HG03442 (cell line): ENCODE measurements at regions not wholly inside any gene's neighbourhood (a gene's known extent, or its start where the extent isn't known, plus 50 kb on each side); places are given as distances from the start of the nearest gene placed in this dataset.

ENCODE experiments used
- ATAC-seq: cut with Tn5 transposase; IDR thresholded peaks from one replicate; pipeline ENCODE4 v1.9.1; 2021; ENCODE audit warnings: mild to moderate bottlenecking, moderate library complexity; ENCODE audit not compliant: unreplicated experiment

DNA sequence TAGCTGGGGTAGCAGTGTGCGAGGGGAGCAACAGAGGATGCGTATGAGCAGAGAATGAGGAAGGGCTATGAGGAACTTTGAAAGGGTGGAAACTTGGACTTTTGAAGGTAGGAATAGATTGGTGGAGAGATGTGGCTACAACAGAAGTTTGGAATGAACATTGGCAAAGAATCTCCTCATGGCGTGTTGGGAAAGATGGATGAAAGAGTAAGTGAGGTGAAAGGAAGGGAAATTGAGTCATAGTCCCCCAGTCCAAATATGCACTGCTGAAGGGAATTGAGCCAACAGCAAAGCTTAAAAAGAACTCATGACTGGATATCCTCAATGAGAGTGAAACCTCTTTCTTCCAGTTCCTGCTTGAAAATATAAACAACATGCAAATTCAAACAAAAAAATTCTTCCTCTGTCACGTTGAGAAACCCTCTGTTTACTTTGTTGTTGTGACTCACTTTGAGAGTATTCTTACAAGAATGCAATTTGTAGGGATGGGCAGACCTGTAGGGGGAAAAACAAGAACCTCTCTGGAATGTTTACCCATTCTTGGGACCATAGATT is 313.2 kb upstream of the KCNJ16 start:
- ATAC-seq = no peak

DNA sequence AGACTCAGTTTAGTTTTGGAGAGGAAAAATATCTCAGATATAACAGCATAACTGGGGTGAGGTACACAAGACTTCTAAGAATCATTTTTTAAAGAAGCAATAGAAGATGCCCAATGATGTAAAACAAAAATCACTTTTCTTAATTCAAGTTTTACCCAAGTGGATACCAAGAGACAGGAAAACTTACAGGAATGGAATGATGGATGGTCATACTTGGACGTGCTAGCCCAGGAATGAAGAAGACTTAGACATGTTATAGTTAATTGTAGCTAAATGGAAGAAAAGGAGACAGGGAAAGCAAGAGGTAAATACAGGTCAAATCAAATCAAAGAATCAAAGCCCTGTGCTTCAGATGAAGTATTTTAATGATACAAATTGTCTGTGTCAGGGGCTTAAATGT is 312.7 kb upstream of the KCNJ16 start:
- no peak for ATAC-seq

DNA sequence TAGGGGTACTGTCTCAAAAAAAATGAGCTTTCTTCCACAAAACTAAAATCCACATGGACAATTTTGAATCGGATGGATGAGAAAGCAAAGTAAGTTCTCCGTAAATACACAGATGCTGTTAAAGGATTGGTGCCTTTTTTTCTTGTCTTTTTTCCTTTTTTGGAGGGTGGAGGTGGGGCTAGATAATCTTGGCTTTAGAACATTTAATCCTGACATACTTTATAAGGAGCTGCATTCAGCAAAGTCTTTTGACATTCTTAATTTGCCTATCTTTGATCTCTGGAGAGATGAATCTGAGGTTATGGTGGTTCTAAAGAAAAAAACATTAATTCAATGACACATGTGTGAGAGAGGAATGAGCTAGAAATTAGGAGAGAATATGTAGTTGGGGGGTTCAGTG is 312.3 kb upstream of the KCNJ16 start:
- no peak for ATAC-seq

DNA sequence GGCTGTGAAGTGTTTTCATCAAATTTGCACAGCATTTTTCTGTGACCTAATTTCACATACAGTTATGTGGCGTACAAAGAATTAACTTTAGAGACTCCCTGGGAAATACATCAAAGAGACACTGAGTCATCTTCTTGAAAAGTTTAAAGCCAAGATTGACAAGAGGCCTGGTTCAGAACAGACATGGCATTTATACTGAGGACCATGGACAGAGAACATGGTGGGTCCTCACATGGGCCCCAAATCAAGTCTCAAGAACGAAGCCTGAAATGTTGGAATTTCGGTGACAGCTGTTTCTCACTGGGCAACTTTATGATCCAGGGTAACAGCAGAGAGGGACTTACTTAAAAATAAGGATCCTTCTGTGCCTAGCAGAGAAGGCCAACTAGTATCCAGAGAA is 311.5 kb upstream of the KCNJ16 start:
- no peak for ATAC-seq

DNA sequence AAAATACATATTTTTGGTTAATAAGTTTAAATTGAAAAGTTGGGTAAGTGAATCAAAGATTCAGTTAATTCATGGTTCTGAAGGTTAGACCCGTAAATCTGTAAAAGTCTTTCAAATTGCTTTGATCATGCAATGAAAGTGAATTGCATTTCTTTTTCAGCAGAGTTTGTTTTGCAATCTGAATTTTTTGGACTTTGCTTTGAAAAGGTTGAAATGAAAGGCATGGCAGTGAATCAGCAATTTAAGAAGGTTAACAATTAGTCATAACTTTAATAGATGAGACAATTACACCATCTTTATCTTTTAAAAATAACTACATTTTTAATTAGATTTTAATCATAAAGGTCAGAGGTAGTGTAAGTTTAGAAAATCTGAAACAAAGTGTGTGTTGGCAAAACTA is 310.9 kb upstream of the KCNJ16 start:
- ATAC-seq = no peak

DNA sequence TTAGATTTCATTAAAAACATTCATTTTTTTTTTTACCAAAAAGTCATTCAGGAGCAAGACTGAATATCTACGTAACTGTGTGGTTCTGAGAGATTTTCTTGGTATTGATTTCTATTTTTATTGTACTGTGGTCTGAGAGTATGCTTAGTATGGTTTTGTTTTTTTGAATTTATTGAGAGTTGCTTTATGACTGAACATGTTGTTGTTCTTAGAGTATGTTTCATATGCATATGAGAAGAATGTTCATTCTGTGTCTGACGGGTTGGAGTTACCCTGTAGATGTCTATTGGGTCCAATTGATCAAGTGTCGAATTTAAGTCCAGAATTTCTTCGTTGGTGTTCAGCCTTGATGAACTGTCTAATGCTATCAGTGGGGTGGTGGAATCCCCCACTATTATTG is 306.0 kb upstream of the KCNJ16 start:
- ATAC-seq = no peak

DNA sequence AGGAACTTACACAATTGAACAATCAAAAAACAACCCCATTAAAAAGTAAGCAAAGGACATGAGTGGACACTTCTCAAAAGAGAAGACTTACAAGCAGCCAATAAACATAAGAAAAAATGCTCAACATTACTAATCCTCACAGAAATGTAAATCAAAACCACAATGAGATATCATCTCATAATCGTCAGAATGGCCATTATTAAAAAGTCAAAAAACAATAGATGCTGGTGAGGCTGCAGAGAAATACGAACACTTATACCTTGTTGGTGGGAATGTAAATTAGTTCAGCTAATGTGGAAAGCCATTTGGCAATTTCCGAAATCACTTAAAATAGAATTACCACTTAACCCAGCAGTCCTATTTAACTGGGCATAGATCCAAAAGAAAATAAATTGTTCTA is 301.9 kb upstream of the KCNJ16 start:
- no peak for ATAC-seq

DNA sequence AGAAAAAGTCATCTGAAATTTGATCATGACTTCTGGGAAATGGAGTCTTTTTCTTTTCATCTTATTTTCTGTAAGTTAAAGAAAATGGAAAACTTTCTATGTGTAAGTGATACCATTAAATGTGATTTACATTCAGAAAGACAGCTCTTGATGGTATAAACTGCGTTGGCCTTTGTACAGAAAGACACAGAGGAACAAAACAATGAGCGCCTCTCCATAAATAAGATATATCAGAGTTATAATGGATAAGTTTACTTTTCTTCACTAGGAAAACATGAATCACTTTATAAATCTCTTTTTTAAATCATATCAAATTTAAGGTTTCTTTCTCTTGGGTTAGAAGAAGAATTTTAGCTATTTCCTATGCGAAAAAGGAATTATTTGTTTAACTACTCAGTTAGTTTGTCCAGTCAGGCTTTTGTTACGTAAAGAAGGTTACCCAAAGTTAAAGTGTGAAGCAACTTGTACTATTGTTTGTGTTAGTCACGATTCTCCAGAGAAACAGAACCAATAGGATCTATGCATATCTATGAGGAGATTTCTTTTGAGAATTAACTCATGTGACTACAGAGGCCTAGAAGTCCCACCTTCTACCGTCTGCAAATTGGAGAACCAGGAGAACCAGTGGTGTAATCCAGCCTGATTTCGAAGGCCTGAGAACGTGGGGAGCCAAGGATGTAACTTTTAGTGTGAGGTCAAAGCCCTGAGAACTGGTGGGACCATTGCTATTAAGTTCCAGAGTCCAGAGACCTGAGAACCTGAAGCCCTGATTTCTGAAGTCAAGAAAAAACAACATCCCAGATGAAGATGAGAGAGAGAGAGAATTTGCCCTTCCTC is 295.4 kb upstream of the KCNJ16 start:
- ATAC-seq = no peak

DNA sequence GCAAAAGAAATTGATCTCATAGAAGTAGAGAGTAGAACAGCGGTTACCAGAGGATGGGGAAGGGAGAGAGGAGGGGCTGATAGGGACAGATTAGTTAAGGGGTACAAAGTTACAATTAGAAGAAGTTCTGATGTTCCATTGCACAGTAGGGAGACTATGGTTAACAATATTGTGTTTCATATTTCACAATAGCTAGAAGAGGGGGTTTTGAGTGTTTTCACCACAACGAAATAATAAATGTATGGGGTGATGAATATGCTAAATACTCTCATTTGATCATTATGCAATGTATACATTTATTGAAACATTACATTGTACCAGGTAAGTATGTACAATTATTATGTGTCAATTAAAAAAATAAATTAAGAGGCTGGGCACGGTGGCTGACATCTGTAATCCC is 291.2 kb upstream of the KCNJ16 start:
- ATAC-seq = no peak

DNA sequence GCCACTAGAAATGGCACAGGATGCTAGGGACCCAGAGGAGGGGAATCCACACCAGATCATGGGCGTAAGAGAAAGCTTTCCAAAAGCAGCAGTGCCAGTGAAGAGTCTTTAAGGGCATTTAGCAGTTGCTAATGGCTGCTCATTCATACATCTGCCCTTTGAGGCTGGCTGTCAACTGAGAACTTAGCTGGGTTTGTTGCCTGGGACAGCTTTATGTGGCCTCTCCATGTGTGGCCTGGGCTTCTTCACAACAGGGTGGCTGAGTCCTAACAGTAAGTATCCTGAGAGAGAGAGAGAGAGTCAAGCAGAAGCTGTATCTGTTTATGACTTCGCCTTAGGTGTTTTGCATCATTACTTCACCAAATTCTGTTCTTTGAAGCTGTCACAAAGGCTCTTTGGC is 286.1 kb upstream of the KCNJ16 start:
- no peak for ATAC-seq

DNA sequence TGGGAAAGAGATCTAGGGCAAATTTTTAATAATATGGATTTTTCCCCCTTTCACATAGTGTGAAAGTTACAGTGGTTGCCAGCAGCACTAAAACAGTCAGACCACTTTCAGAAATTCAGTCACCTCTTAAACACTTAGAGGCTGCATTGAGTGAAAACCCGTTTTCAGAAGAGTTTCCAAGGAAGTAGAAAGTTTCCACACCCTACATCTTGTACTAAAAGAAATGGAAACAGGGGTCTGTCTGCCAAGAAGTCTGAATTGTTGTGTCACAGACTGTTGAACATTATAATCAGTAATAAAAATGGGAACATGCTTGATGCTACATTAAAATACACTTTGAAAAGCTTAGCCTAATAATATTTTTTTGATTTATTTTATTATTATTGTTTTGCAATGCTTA is 278.9 kb upstream of the KCNJ16 start:
- ATAC-seq = no peak

DNA sequence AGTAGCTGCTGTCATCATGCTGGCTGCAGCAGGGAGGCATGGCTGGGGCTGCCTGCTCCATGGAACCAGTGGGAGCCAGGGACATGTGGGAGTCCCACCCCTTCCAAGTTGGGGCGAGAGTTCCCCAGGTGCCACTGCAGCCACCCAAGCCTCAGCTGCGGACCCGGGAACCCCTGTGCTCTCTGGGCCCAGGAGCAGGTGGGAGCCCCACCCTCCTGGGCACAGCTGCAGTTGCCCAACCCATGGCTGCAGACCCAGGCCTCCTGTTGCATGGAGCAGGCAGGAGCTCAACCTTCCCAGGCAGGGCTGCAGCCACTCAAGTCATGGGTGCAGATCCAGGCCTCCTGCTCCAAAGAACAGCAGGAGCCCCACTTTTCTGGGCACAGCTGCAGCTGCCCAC is 274.2 kb upstream of the KCNJ16 start:
- no peak for ATAC-seq

DNA sequence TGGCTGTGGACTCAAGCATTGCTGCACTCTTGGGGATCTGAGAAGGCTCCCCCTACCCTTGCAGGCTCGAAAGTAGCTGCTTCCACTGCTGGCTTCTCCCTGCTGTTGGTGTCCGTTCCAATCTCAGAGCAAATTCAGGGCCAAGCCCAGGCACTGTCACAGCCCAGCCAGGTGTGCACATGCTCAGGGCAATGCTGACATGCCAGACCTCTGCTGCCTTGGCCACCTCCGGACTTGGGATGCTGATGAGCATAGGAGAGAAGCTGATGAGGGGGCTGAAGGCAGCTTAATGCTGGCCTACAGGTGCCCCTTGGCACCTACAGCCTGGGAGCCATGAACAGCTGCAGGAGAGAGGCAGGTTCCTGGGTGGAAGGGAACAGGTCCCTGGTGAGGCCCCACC is 273.7 kb upstream of the KCNJ16 start:
- no peak for ATAC-seq

DNA sequence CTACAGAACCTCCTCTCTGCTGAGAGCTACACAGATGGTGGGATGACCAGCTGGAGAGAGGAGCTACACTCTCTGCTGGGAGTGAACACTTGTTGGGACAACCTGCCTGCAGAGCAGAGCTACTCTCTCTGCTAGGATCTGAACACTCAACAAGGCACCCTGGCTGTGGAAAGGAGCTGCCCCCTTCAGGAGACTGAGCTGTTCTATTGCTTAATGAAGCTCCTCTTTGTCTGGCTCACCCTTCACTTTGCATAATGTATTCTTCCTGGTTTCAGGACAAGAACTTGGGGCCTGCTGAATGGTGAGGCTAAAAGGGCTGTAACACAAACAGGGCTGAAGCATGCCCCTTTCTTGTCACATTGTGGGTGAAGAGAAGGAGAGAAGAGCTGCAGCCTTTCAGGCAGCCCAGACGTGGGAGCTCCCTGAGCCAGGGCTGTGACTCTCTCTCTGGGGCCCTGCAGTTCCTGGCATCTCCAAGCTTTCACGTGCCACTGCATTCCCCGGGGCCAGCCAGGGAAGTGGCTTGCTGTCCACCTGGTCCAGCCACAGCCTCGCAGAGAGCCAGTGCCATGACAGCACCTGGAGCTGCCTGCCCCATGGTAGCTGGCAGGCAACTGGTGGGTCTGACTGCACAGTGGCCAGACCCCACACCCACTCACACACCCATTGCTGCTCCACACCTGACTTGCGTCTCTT is 272.8 kb upstream of the KCNJ16 start:
- ATAC-seq = no peak

DNA sequence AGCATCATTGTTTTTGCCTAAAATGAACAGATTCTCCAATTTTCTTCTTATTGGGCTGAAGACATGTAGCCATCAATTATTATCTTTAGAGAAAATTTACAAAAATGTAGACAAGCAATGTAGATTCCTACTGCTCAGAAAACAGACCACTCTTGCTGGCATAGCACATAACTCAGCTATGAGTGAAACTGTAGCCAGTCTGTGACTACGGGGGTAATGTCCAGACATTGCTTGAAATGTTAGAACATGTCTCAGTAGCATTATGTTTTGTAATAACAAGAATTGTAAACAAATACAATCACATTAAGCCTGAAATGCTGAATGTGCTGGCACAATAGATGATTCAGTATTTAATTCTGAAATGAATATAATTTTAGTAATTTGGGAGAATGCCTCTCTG is 265.7 kb upstream of the KCNJ16 start:
- ATAC-seq = no peak

DNA sequence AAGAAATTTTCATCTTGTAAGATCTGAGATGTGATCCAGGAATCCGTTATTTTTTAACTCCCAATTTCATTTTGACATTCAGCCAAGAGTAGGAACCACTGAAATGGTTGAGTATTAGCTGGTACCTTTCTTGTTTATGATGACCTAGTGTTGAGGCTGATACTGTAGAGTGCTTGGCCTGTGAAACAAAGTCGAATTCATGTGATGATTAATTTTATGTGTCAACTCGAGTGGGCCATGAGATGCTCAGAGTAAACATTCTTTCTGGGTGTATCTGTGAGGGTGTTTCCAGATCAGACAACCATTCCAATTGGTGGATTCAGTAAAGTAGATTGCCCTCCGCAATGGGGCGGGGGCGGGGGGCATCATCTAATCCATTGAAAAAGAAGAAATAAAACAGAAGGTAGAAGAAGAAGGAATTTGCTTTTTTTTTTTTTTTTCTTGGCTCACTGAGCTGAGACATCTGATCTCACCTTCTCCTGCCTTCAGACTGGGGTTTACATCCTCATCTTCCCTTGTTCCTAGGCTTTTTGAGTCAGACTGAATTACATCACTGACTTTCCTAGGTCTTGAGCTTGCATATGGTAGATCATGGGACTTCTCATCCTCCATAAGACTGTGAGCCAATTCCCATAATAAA is 264.6 kb upstream of the KCNJ16 start:
- ATAC-seq = no peak

DNA sequence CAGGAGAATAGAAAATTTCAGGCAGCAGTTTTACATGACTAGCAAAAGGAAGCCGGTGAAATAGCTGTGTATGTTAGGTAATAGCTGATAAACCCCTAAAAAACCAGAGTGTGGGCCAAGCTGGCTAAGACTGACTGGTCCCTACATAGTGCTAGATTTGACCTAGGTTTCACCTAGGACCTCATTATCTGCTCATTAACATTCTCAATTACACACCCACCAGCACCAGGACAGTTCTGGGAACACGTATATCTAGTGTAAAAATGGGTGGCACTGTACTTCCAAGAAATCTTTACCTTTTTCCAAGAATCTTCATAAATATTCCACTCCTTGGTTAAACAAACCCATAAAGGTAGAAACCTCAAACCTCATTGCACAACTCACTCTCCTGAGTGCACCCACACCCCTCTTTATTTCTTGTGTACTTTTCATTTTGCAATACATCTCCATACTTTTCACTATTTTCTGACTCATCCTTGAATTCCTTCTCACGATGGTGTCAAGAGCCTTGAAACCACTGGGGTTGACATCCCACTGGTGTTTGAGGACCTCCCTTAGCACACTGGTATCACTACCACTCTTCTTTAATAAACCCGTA is 262.7 kb upstream of the KCNJ16 start:
- no peak for ATAC-seq

DNA sequence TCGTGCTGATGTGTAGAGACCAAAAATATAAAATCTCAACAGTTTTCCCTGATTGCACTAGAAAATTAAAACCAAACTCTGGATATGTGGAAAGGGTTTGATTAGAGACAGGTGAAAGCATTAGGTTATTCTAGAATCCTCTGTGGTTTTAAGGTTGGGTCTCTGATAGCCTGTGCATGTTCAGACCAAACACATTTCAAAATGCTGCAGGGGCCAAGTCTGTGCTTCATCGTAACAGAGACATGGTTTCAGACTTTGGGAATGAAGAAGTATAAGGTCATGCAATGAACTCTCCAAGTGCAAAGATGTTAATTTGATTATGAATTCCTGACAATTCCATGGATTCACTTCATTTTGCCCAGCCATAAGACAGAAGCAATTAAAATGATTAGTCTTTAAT is 261.0 kb upstream of the KCNJ16 start:
- ATAC-seq = no peak

DNA sequence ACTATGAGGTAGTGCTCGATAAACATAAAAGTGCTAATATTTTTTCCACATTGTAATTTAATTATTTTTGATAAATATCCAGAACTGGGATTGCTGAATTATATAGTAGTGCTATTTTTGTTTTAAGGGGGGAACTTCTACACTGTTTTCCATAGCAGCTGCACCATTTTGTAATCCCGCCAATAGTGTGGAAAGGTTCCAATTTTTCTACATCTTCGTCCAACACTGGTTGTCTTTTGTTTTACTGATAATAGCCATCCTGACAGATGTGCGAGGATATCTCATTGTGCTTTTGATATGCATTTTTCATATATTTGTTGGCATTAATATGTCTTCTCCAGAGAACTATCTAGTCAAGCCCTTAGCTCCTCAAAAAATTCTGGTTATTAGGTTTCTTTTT is 259.6 kb upstream of the KCNJ16 start:
- no peak for ATAC-seq

DNA sequence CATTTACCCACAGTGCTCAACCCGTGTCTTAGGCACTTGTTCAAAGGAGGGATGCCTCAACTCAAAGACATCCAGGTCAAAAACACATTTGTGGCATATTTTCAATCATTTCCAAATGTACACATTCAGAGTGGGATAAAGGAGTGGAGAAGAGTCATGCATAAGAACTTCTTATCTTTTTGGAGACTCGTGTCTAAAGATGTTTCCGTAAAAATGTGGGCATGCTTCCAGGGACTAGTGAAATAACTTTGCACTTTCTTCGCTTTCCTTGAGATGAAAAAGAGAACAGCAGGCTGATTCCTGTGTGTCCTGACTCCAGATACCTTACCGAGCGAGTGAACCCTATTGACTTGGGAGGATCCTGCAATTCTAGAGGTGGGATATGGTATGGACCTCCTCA is 256.6 kb upstream of the KCNJ16 start:
- no peak for ATAC-seq

DNA sequence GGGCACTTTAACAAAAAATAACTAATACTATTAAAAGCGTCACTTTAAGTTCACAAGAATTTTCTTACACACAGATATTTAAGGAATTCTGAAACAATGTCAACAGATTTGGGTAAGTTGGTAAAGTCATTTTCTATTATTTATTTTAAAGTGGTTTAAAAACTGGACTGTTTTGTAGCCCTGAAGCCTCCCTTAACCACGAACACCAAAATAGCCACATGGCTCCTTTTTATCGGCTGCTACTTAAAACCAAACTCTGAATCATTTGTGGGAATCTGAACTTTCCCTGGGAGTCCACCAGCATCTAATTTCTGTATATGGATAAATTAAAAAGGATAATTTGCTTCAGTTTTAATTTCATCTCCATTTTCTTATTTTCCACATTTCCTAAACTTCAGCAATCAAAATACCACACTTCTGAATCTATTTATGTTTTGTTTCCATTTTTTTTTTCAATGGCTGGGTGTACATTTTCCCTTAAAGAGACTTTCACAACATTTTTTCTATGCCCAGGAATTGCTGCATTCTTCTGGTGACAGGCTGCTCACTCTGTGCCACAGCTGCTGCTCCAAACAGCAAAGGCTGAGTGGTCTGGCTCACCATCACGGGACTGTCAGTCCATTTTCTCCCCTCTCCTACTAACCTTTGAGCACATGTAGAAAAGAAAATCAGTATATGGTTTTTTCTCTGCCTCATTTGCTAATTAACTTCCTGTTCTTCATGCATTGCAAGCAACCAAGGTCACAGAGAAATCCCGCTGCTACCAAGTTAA is 255.5 kb upstream of the KCNJ16 start:
- ATAC-seq = no peak
